Endothelial cell of umbilical vein (primary cell): ENCODE measurements at regions not wholly inside any gene's neighbourhood (a gene's known extent, or its start where the extent isn't known, plus 50 kb on each side); places are given as distances from the start of the nearest gene placed in this dataset.

Experiments
- BruUV-seq: library from RNA; stranded (reverse); fragments of 400-500 nt; replicated peaks from 2 replicates; lab custom pipeline; 2021; lab: Mats Ljungman, UMichigan
- CTCF ChIA-PET: fragments of 300-600, 350-600 bp; sonication (Branson Sonifier 250); formaldehyde crosslinking; loops from one replicate; lab custom pipeline; 2021; ENCODE audit warnings: antibody characterized with exemption, inconsistent platforms; lab: Charles Lee
- POLR2A ChIA-PET: fragments of 300-600, 350-600 bp; sonication (Branson Sonifier 250); formaldehyde crosslinking; loops from one replicate; lab custom pipeline; 2021; ENCODE audit warnings: antibody characterized with exemption, inconsistent platforms; lab: Charles Lee
- DNase-seq: peaks from one replicate; pipeline ENCODE4 v3.0.0-alpha.2; 2011; ENCODE audit warnings: low read depth, low spot score
- FAIRE-seq: peaks from 2 replicates; lab custom pipeline; 2011; peaks lifted over from hg19 to GRCh38; lab: Jason Lieb, UNC
- H2AFZ ChIP-seq: 2 replicates; pipeline ENCODE4 v1.6.0; 2012; ENCODE audit warnings: low read depth, low read length, control low read depth, inconsistent platforms
- H3K27ac ChIP-seq: 2 replicates; pipeline ENCODE4 v1.5.1; 2011; ENCODE audit warnings: low read depth, mild to moderate bottlenecking, control low read depth, low read length, moderate library complexity; ENCODE audit not compliant: insufficient read depth
- H3K27me3 ChIP-seq, 2 experiments: 2 replicates each; pipeline versions ENCODE4 v1.6.0 to v1.6.1; 2011; ENCODE audit warnings: low read length in 2 of 2, mixed read lengths in 1 of 2; ENCODE audit not compliant: control insufficient read depth in 2 of 2, insufficient read depth in 2 of 2
- H3K36me3 ChIP-seq, 2 experiments: 2 replicates in 1 of 2; 3 replicates in 1 of 2; pipeline ENCODE4 v1.5.1; 2011; ENCODE audit warnings: low read length in 2 of 2, mild to moderate bottlenecking in 1 of 2, moderate library complexity in 1 of 2; ENCODE audit not compliant: control insufficient read depth in 2 of 2, insufficient read depth in 2 of 2; ENCODE audit errors: extremely low read depth in 1 of 2
- H3K4me1 ChIP-seq: 3 replicates; pipeline ENCODE4 v1.5.1; 2011; ENCODE audit warnings: mild to moderate bottlenecking, low read length; ENCODE audit not compliant: control insufficient read depth, insufficient read depth; ENCODE audit errors: extremely low read depth
- H3K4me2 ChIP-seq: 2 replicates; pipeline ENCODE4 v1.6.1; 2011; ENCODE audit warnings: low read length, control low read depth, mixed read lengths; ENCODE audit not compliant: insufficient read depth
- H3K4me3 ChIP-seq, 3 experiments: fragments of 200-600 bp in 1 of 3; sonication (generic), shearing (Covaris generic) in 1 of 3; replicated peaks in 1 of 3; 2 replicates each; pipeline ENCODE4 v1.5.1; 2011 to 2016; ENCODE audit warnings: control low read depth in 3 of 3, low read length in 3 of 3, mild to moderate bottlenecking in 2 of 3, inconsistent platforms in 1 of 3, low read depth in 1 of 3, moderate library complexity in 1 of 3; ENCODE audit not compliant: insufficient read depth in 1 of 3
- H3K79me2 ChIP-seq: 2 replicates; pipeline ENCODE4 v1.6.0; 2012; ENCODE audit warnings: low read length, inconsistent platforms; ENCODE audit not compliant: control insufficient read depth, insufficient read depth
- H3K9ac ChIP-seq: replicated peaks from 2 replicates; pipeline ENCODE3; 2011; ENCODE audit warnings: low read length, control low read depth; ENCODE audit not compliant: insufficient read depth; ENCODE audit errors: extremely low read depth
- H3K9me1 ChIP-seq: replicated peaks from 3 replicates; pipeline ENCODE4 v1.6.0; 2011; ENCODE audit warnings: mild to moderate bottlenecking, low read length; ENCODE audit not compliant: control insufficient read depth, insufficient read depth; ENCODE audit errors: extremely low read depth
- H3K9me3 ChIP-seq: replicated peaks from 2 replicates; pipeline ENCODE4 v1.5.1; 2012; ENCODE audit warnings: low read length, inconsistent platforms; ENCODE audit not compliant: control insufficient read depth, insufficient read depth
- H4K20me1 ChIP-seq: replicated peaks from 2 replicates; pipeline ENCODE3; 2011; ENCODE audit warnings: mild to moderate bottlenecking, low read length; ENCODE audit not compliant: control insufficient read depth, insufficient read depth; ENCODE audit errors: extremely low read depth
- CTCF ChIP-seq, 2 donors: IDR thresholded peaks; 1 replicate in 1 of 2; 2 replicates in 1 of 2; pipeline ENCODE4 v1.5.1; 2011; ENCODE audit warnings: low read length in 2 of 2, mild to moderate bottlenecking in 2 of 2, moderate library complexity in 2 of 2, control low read depth in 1 of 2, inconsistent platforms in 1 of 2, low read depth in 1 of 2; ENCODE audit not compliant: insufficient read depth in 1 of 2; ENCODE audit errors: extremely low read depth in 1 of 2
- EZH2 ChIP-seq: IDR thresholded peaks from 2 replicates; pipeline ENCODE4 v1.6.1; 2012; ENCODE audit warnings: borderline replicate concordance, low read depth, mild to moderate bottlenecking, moderate library complexity, low read length, inconsistent platforms; ENCODE audit not compliant: severe bottlenecking
- FOS ChIP-seq: IDR thresholded peaks from 2 replicates; pipeline ENCODE4 v1.6.1; 2011; ENCODE audit warnings: mild to moderate bottlenecking, low read length, moderate library complexity, borderline replicate concordance; ENCODE audit not compliant: insufficient read depth
- GATA2 ChIP-seq: IDR thresholded peaks from 2 replicates; pipeline ENCODE4 v1.7.0; 2011; ENCODE audit warnings: low read depth, mild to moderate bottlenecking, moderate library complexity, mixed read lengths, low read length; ENCODE audit not compliant: insufficient read length, insufficient read depth
- JUN ChIP-seq: IDR thresholded peaks from 2 replicates; pipeline ENCODE4 v1.6.1; 2011; ENCODE audit warnings: borderline replicate concordance, low read depth; ENCODE audit not compliant: insufficient read length, insufficient read depth
- MYC ChIP-seq: IDR thresholded peaks from one replicate; pipeline ENCODE4 v1.6.1; 2011; ENCODE audit warnings: mild to moderate bottlenecking, low read depth, low read length
- POLR2A ChIP-seq: IDR thresholded peaks from 2 replicates; pipeline ENCODE4 v1.6.1; 2012; ENCODE audit warnings: low read depth, mild to moderate bottlenecking, control low read depth, low read length
- POLR2AphosphoS5 ChIP-seq: IDR thresholded peaks from 2 replicates; pipeline ENCODE4 v1.6.1; 2012; ENCODE audit warnings: low read depth, mild to moderate bottlenecking, control low read depth, low read length, moderate library complexity; ENCODE audit not compliant: insufficient read depth
- dilution Hi-C: fragments of 300-500 bp; cut with MboI; formaldehyde crosslinking; loops from one replicate; pipeline ENCODE4 v1.15.0; 2019; ENCODE audit warnings: low sequenced_read_pairs; ENCODE audit not compliant: extremely low pct_ligation_motif_present
- intact Hi-C: fragments of 100-400 bp; cut with micrococcal nuclease; formaldehyde crosslinking; loops from one replicate; pipeline ENCODE4 v1.10.0; 2022
- TF ChIP-seq, protein P1 (sequence below): IDR thresholded peaks from 2 replicates; pipeline ENCODE4 v1.6.1; 2011; ENCODE audit not compliant: insufficient read depth, insufficient read length

DNA sequence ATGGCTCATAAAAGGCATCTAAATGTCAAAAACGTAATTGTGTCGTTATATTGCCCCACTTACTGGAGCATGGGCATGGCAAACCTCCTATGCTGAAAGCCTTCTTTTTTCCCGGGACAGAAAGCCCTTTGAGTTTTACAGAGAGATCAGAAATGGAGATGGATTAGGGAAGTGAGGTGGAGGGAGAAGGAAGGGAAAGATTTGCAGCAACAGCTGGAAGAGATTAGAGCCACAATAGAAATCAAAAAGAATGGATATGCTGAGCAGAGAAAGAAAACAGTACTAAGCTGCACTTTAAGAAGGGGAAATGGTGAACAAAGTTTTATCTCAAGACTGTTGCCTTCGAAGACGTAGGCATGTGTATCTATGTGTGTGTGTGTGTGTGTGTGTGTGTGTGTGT, 97.2 kb upstream of the PCGF5 start:
- dilution Hi-C loops (no loop called here), intact Hi-C loops (no loop called here)
- H4K20me1 ChIP-seq, result no peaks in the 10 kb centered on the region
- no peak for FAIRE-seq
- no peak overlapping the region for H3K4me3 ChIP-seq
- H3K9me1 ChIP-seq, result no peaks in the 10 kb centered on the region
- no peaks in the 10 kb centered on the region for H3K9me3 ChIP-seq
- no peaks in the 10 kb centered on the region for H3K36me3 ChIP-seq
- H3K9ac ChIP-seq, result no peak overlapping the region
- BruUV-seq, result no TSS peak
- no peaks in the 10 kb centered on the region for H3K79me2 ChIP-seq
- H2AFZ ChIP-seq, result no peak overlapping the region
- CTCF ChIA-PET, result interaction anchor here (0.6 to 1.4 kb wide), 4 partner anchors 11 to 203 kb away, joined by 3 to 5 read pairs (median 3); partner anchors contain the start of gene ANKRD1
- no peak overlapping the region for H3K27ac ChIP-seq
- H3K27me3 ChIP-seq, result peaks cover 3 to 4% of the 10 kb centered on the region in 2 experiments
- POLR2A ChIA-PET, result no interaction called here
- H3K4me2 ChIP-seq, result no peak overlapping the region
- no peaks in the 10 kb centered on the region for H3K4me1 ChIP-seq
- TF ChIP-seq EZH2 (no peak), POLR2A (no peak), GATA2 (no peak), MYC (no peak), FOS (no peak), POLR2AphosphoS5 (no peak), JUN (no peak), CTCF (IDR thresholded peaks at IDR 0.05; ENCODE audit: extremely low read depth in 1 of 2, insufficient read depth in 1 of 2, low read depth in 1 of 2, low read length in 2 of 2) (no peak)
- TF ChIP-seq, protein P1, sequence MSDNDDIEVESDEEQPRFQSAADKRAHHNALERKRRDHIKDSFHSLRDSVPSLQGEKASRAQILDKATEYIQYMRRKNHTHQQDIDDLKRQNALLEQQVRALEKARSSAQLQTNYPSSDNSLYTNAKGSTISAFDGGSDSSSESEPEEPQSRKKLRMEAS, result no peak
- no peak for DNase-seq
